ENCODE measurements at regions not wholly inside any gene's neighbourhood (a gene's known extent, or its start where the extent isn't known, plus 50 kb on each side); places are given as distances from the start of the nearest gene placed in this dataset.

DNA sequence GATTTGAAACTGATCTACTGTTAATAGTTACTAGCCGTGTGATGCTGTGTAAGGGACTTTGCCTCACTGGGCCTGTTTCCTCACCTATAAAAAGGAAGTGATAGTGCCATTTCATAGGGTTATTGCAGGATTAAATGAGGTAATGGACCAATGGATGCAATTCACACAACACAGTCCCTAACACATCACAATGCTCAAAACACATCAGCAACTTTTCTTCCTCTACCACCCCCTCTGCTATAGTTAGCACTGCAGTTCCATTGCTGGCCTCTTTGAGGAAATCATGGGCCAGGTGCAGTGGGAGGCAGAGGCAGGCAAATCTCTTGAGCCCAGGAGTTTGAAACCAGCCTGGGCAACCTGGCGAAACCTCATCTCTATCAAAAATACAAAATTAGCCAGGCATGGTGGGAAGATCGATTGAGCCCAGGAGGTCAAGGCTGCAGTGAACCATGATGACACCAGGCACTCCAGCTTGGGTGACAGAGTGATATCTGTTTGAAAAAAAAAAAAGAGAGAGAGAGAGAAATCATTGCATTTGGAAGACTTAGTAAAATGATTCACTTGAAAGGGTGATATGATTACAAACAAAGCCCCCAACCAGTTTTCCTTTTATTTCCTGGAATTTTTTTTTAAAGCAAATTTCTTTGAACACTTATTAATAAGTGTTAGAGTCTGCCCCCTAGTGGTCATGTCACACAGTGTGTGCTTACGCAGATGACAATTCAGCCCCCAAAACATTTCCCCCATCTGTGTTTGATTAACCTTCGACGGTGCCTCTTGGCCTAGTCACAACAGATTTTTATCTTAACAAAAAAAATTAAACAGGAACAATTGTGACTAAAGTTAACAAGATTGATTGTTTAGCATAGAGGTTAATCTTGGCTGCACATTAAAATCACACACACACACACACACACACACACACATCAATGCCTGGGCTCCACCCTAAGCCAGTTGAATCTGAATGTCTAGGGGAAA is 88.6 kb upstream of the BCL11A start:
- no peak overlapping the region for H3K4me2 ChIP-seq (ENCODE audit: low read length)

DNA sequence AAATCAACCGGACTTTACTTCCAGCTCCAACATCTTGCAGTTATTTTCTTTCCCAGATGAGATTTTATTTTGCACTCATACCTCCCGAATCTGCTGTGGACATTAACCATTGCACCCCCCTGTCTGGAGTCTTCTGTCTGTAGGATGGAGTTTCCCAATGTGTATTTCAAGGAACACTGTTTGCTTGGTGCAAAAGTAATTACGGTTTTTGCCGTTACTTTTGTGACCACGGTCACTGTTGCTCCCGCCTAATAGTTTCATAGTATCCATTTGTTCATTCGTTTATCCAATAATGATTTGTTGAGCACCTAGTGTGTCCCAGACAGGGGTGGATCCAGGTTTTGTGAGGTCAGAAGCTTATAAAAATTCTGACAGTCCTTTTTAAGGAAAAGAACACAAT is 90.3 kb upstream of the BCL11A start:
- TF ChIP-seq EZH2 (IDR thresholded peaks at IDR 0.05; ENCODE audit: borderline replicate concordance, low read length): no peak
- TF ChIP-seq, protein P1, sequence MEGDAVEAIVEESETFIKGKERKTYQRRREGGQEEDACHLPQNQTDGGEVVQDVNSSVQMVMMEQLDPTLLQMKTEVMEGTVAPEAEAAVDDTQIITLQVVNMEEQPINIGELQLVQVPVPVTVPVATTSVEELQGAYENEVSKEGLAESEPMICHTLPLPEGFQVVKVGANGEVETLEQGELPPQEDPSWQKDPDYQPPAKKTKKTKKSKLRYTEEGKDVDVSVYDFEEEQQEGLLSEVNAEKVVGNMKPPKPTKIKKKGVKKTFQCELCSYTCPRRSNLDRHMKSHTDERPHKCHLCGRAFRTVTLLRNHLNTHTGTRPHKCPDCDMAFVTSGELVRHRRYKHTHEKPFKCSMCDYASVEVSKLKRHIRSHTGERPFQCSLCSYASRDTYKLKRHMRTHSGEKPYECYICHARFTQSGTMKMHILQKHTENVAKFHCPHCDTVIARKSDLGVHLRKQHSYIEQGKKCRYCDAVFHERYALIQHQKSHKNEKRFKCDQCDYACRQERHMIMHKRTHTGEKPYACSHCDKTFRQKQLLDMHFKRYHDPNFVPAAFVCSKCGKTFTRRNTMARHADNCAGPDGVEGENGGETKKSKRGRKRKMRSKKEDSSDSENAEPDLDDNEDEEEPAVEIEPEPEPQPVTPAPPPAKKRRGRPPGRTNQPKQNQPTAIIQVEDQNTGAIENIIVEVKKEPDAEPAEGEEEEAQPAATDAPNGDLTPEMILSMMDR (IDR thresholded peaks at IDR 0.05; ENCODE audit: low read length): no peak
- Histone ChIP-seq H3K9ac (ENCODE audit: low read length) (no peak overlapping the region), H3K9me2 (ENCODE audit: low read depth, low read length) (no peaks in the 10 kb centered on the region), H2AFZ (ENCODE audit: low read length) (no peak overlapping the region), H3F3A (ENCODE audit: insufficient read depth, low read length) (no peaks in the 10 kb centered on the region), H3K27me3 (ENCODE audit: insufficient read depth, low read length) (no peaks in the 10 kb centered on the region; the same call in 1 of the 2 replicates), H3K9me3 (ENCODE audit: low read length) (no peaks in the 10 kb centered on the region), H3K4me1 (ENCODE audit: insufficient read depth, low read length, severe bottlenecking) (peaks cover 4% of the 10 kb centered on the region), H3K4me2 (ENCODE audit: low read length) (no peak overlapping the region), H3K4me3 (ENCODE audit: low read depth, low read length, poor library complexity, severe bottlenecking) (no peak overlapping the region), H3K79me2 (ENCODE audit: insufficient read depth, low read length) (no peaks in the 10 kb centered on the region), H3K36me3 (ENCODE audit: insufficient read depth, low read length) (no peaks in the 10 kb centered on the region), H4K20me1 (ENCODE audit: insufficient read depth, low read length) (no peaks in the 10 kb centered on the region), H3K27ac (ENCODE audit: low read depth, low read length, poor library complexity, severe bottlenecking) (no peak overlapping the region)

More for the DNA sequence above, 88.6 kb upstream of the BCL11A start:
- Histone ChIP-seq H3K9me2 (ENCODE audit: low read depth, low read length) (no peaks in the 10 kb centered on the region), H3K4me3 (ENCODE audit: low read depth, low read length, poor library complexity, severe bottlenecking) (no peak overlapping the region), H3F3A (ENCODE audit: insufficient read depth, low read length) (no peaks in the 10 kb centered on the region), H3K27ac (ENCODE audit: low read depth, low read length, poor library complexity, severe bottlenecking) (no peak overlapping the region), H3K4me1 (ENCODE audit: insufficient read depth, low read length, severe bottlenecking) (peaks cover 4% of the 10 kb centered on the region), H3K9me3 (ENCODE audit: low read length) (no peaks in the 10 kb centered on the region), H3K27me3 (ENCODE audit: insufficient read depth, low read length) (no peaks in the 10 kb centered on the region), H4K20me1 (ENCODE audit: insufficient read depth, low read length) (no peaks in the 10 kb centered on the region), H3K36me3 (ENCODE audit: insufficient read depth, low read length) (no peaks in the 10 kb centered on the region), H3K9ac (ENCODE audit: low read length) (no peak overlapping the region), H2AFZ (ENCODE audit: low read length) (no peak overlapping the region), H3K79me2 (ENCODE audit: insufficient read depth, low read length) (no peaks in the 10 kb centered on the region)
- TF ChIP-seq EZH2 (IDR thresholded peaks at IDR 0.05; ENCODE audit: borderline replicate concordance, low read length): no peak
- TF ChIP-seq, protein P1 (IDR thresholded peaks at IDR 0.05; ENCODE audit: low read length): peak; percentile 86

DNA sequence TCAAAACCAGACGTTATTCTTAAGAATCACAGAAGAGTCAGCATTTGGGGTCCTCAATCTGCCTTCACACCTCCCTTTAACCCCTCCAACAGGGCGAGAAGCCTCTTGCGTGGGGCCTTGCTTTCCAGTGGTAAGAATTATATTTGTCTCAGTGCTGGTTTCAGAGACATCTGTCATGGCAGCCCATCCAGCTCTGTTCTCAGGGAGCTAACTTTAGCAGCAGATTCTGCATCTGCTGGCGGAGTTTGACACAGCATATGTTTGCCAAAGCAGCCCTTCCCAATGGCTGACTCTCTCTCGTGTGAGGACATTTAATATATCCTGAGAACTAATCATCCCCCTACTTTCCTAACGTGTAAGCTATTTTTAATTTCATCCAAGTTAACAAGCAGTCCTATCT is 91.5 kb upstream of the BCL11A start:
- TF ChIP-seq, protein P1 (IDR thresholded peaks at IDR 0.05; ENCODE audit: low read length): no peak
- no peaks in the 10 kb centered on the region for H4K20me1 ChIP-seq (ENCODE audit: insufficient read depth, low read length)
- H3K79me2 ChIP-seq (ENCODE audit: insufficient read depth, low read length): no peaks in the 10 kb centered on the region
- no peaks in the 10 kb centered on the region for H3K9me2 ChIP-seq (ENCODE audit: low read depth, low read length)
- H2AFZ ChIP-seq (ENCODE audit: low read length): no peak overlapping the region
- no peaks in the 10 kb centered on the region; the same call in 1 of the 2 replicates for H3K27me3 ChIP-seq (ENCODE audit: insufficient read depth, low read length)
- H3K4me2 ChIP-seq (ENCODE audit: low read length): no peak overlapping the region
- H3K27ac ChIP-seq (ENCODE audit: low read depth, low read length, poor library complexity, severe bottlenecking): no peak overlapping the region
- no peak overlapping the region for H3K9ac ChIP-seq (ENCODE audit: low read length)
- H3K4me3 ChIP-seq (ENCODE audit: low read depth, low read length, poor library complexity, severe bottlenecking): no peak overlapping the region
- H3F3A ChIP-seq (ENCODE audit: insufficient read depth, low read length): no peaks in the 10 kb centered on the region
- no peaks in the 10 kb centered on the region for H3K36me3 ChIP-seq (ENCODE audit: insufficient read depth, low read length)
- H3K4me1 ChIP-seq (ENCODE audit: insufficient read depth, low read length, severe bottlenecking): peaks cover 4% of the 10 kb centered on the region
- H3K9me3 ChIP-seq (ENCODE audit: low read length): no peaks in the 10 kb centered on the region
